Natural killer cell (primary cell): ENCODE measurements at regions not wholly inside any gene's neighbourhood (a gene's known extent, or its start where the extent isn't known, plus 50 kb on each side); places are given as distances from the start of the nearest gene placed in this dataset.
"Not testable (repeated sequence)": the region's sequence is repeated elsewhere in the genome, so short reads cannot be mapped to it uniquely, and the experiment has no call there.

Experiments
- ATAC-seq, 3 donors: fragments of 150-1000 bp in 2 of 3; fragments of 200-7000 bp in 1 of 3; cut with Tn5 transposase; 1 replicate in 1 of 3; 2 replicates in 2 of 3; pipeline ENCODE4 v1.10.0; 2021; ENCODE audit warnings: mild to moderate bottlenecking in 2 of 3, moderate library complexity in 2 of 3
- DNase-seq, 2 donors: peaks; one replicate each; pipeline versions ENCODE4 v3.0.0 to v3.0.0-alpha.2; 2013 to 2021; ENCODE audit warnings: mixed read lengths in 1 of 2
- H3K27ac ChIP-seq: one replicate; pipeline ENCODE4 v1.5.1; 2013; ENCODE audit warnings: mild to moderate bottlenecking, low read length
- H3K27me3 ChIP-seq: one replicate; pipeline ENCODE4 v1.6.1; 2013; ENCODE audit warnings: low read length; ENCODE audit not compliant: control insufficient read depth, insufficient read depth
- H3K36me3 ChIP-seq: one replicate; pipeline ENCODE4 v1.6.1; 2013; ENCODE audit warnings: low read length; ENCODE audit not compliant: control insufficient read depth, insufficient read depth
- H3K4me1 ChIP-seq: one replicate; pipeline ENCODE4 v1.6.1; 2013; ENCODE audit warnings: low read length; ENCODE audit not compliant: control insufficient read depth, insufficient read depth
- H3K4me3 ChIP-seq: one replicate; pipeline ENCODE4 v1.5.1; 2013; ENCODE audit warnings: low read length
- H3K9me3 ChIP-seq: one replicate; pipeline ENCODE4 v1.6.1; 2013; ENCODE audit warnings: low read length; ENCODE audit not compliant: control insufficient read depth, insufficient read depth
- H3K27ac Mint-ChIP-seq, 2 donors: one replicate each; pipeline ENCODE4 v1.8.0; 2022; ENCODE audit warnings: mild to moderate bottlenecking in 2 of 2, mixed read lengths in 2 of 2, moderate library complexity in 1 of 2
- H3K27me3 Mint-ChIP-seq, 2 donors: one replicate each; pipeline ENCODE4 v1.8.0; 2022; ENCODE audit warnings: low read depth in 2 of 2, mixed read lengths in 2 of 2
- H3K36me3 Mint-ChIP-seq: one replicate; pipeline ENCODE4 v1.8.0; 2022; ENCODE audit warnings: mixed read lengths
- H3K4me1 Mint-ChIP-seq, 2 donors: one replicate each; pipeline ENCODE4 v1.8.0; 2022; ENCODE audit warnings: mixed read lengths in 2 of 2
- H3K4me3 Mint-ChIP-seq: one replicate; pipeline ENCODE4 v1.8.0; 2022; ENCODE audit warnings: mild to moderate bottlenecking, moderate library complexity, mixed read lengths
- H3K9me3 Mint-ChIP-seq, 2 donors: one replicate each; pipeline ENCODE4 v1.8.0; 2022; ENCODE audit warnings: mixed read lengths in 2 of 2
- CTCF ChIP-seq: fragments of 200-600 bp; IDR thresholded peaks from one replicate; pipeline ENCODE4 v1.8.0; 2022; ENCODE audit warnings: antibody characterized with exemption
- WGBS: methylation state at CpG from one replicate; pipeline ENCODE4 v1.1.7; 2013; ENCODE audit warnings: missing lambda C conversion rate; ENCODE audit not compliant: insufficient coverage; 5-methylcytosine and 5-hydroxymethylcytosine counted together
- intact Hi-C: fragments of 100-400 bp; cut with micrococcal nuclease; formaldehyde crosslinking; loops from one replicate; pipeline ENCODE4 v1.14.2; 2022

- no peak overlapping the region for H3K4me3 ChIP-seq
- 63% methylated on average over 1 of the region's 1 CpG for WGBS
- Mint-ChIP-seq H3K9me3 (peaks cover 2% of the 10 kb centered on the region in 2 donors), H3K27ac (no peak overlapping the region), H3K27me3 (peaks cover 0 to 5% of the 10 kb centered on the region in 2 donors), H3K4me3 (no peak overlapping the region), H3K4me1 (no peaks in the 10 kb centered on the region), H3K36me3 (no peaks in the 10 kb centered on the region)
- H3K27me3 ChIP-seq: no peaks in the 10 kb centered on the region
- H3K27ac ChIP-seq: no peak overlapping the region
- no peaks in the 10 kb centered on the region for H3K36me3 ChIP-seq
- intact Hi-C loops: no loop called here
- H3K4me1 ChIP-seq: no peaks in the 10 kb centered on the region
- no peak for TF ChIP-seq CTCF
- no peak for ATAC-seq
- no peaks in the 10 kb centered on the region for H3K9me3 ChIP-seq
- no peak for DNase-seq
Measured at GRCh38 chr11:16587670-16588069, 150.8 kb upstream of the C11orf58 start.

- no peaks in the 10 kb centered on the region for H3K4me1 Mint-ChIP-seq
- H3K4me3 Mint-ChIP-seq: no peak overlapping the region
- H3K27ac ChIP-seq: no peak overlapping the region
- no peak for TF ChIP-seq CTCF
- peaks cover 0 to 5% of the 10 kb centered on the region in 2 donors for H3K27me3 Mint-ChIP-seq
- H3K4me1 ChIP-seq: no peaks in the 10 kb centered on the region
- no peak for DNase-seq
- no peaks in the 10 kb centered on the region for H3K9me3 ChIP-seq
- H3K36me3 Mint-ChIP-seq: no peaks in the 10 kb centered on the region
- intact Hi-C loops: no loop called here
- H3K4me3 ChIP-seq: no peak overlapping the region
- no peak for ATAC-seq
- H3K36me3 ChIP-seq: no peaks in the 10 kb centered on the region
- H3K9me3 Mint-ChIP-seq: peaks cover 2 to 3% of the 10 kb centered on the region in 2 donors
- no peak overlapping the region for H3K27ac Mint-ChIP-seq
- H3K27me3 ChIP-seq: no peaks in the 10 kb centered on the region
- WGBS: 79% methylated on average over 2 of the region's 2 CpGs
Measured at GRCh38 chr11:16584569-16584968, 153.9 kb upstream of the C11orf58 start.

GRCh38 chr11:16581078-16581477, 157.4 kb upstream of the C11orf58 start:
- H3K27ac Mint-ChIP-seq, intact Hi-C loops, ATAC-seq, H3K27me3 Mint-ChIP-seq, H3K4me1 Mint-ChIP-seq, H3K4me3 Mint-ChIP-seq, H3K9me3 ChIP-seq, H3K36me3 ChIP-seq, H3K4me1 ChIP-seq, H3K36me3 Mint-ChIP-seq, H3K4me3 ChIP-seq, H3K27ac ChIP-seq, DNase-seq, H3K27me3 ChIP-seq, H3K9me3 Mint-ChIP-seq: not testable (repeated sequence)
- WGBS: 80% methylated on average over 1 of the region's 1 CpG

GRCh38 chr11:16577490-16577889, 161.0 kb upstream of the C11orf58 start:
- Histone ChIP-seq H3K4me1 (no peaks in the 10 kb centered on the region), H3K36me3 (no peaks in the 10 kb centered on the region), H3K4me3 (no peak overlapping the region), H3K27me3 (no peaks in the 10 kb centered on the region), H3K27ac (no peak overlapping the region), H3K9me3 (no peaks in the 10 kb centered on the region)
- Mint-ChIP-seq H3K27me3 (peaks cover 0 to 4% of the 10 kb centered on the region in 2 donors), H3K4me1 (no peaks in the 10 kb centered on the region), H3K9me3 (peaks cover 4 to 8% of the 10 kb centered on the region in 2 donors), H3K4me3 (no peak overlapping the region), H3K36me3 (no peaks in the 10 kb centered on the region), H3K27ac (no peak overlapping the region)
- ATAC-seq (no peak), DNase-seq (no peak)
- no CpG with 5 or more reads among the region's 1 CpG for WGBS
- TF ChIP-seq CTCF: no peak
- intact Hi-C loops: no loop called here

GRCh38 chr11:16574889-16575288, 163.6 kb upstream of the C11orf58 start:
- H3K27ac Mint-ChIP-seq, DNase-seq, H3K4me3 Mint-ChIP-seq, H3K4me1 Mint-ChIP-seq, H3K4me1 ChIP-seq, H3K9me3 Mint-ChIP-seq, H3K4me3 ChIP-seq, H3K36me3 ChIP-seq, intact Hi-C loops, H3K9me3 ChIP-seq, H3K27me3 Mint-ChIP-seq, H3K36me3 Mint-ChIP-seq, H3K27ac ChIP-seq, H3K27me3 ChIP-seq, ATAC-seq: not testable (repeated sequence)
- 80% methylated on average over 2 of the region's 2 CpGs for WGBS
